OCI-LY7 (cell line): ENCODE measurements at regions not wholly inside any gene's neighbourhood (a gene's known extent, or its start where the extent isn't known, plus 50 kb on each side); places are given as distances from the start of the nearest gene placed in this dataset.

Experiments used
- EZH2phosphoT487 ChIP-seq: fragments of 200-600 bp; sonication (generic); IDR thresholded peaks from 2 replicates; pipeline ENCODE4 v1.6.1; 2018; ENCODE audit warnings: low read depth, borderline replicate concordance, mild to moderate bottlenecking, mixed run types, antibody characterized with exemption, low read length, moderate library complexity, mixed read lengths
- TF ChIP-seq, protein P1 (sequence below): fragments of 200-600 bp; sonication (generic); conservative IDR thresholded peaks from 2 replicates; pipeline ENCODE4 v1.5.1; 2014; ENCODE audit warnings: mild to moderate bottlenecking, antibody characterized with exemption, low read length, moderate library complexity, mixed read lengths

DNA sequence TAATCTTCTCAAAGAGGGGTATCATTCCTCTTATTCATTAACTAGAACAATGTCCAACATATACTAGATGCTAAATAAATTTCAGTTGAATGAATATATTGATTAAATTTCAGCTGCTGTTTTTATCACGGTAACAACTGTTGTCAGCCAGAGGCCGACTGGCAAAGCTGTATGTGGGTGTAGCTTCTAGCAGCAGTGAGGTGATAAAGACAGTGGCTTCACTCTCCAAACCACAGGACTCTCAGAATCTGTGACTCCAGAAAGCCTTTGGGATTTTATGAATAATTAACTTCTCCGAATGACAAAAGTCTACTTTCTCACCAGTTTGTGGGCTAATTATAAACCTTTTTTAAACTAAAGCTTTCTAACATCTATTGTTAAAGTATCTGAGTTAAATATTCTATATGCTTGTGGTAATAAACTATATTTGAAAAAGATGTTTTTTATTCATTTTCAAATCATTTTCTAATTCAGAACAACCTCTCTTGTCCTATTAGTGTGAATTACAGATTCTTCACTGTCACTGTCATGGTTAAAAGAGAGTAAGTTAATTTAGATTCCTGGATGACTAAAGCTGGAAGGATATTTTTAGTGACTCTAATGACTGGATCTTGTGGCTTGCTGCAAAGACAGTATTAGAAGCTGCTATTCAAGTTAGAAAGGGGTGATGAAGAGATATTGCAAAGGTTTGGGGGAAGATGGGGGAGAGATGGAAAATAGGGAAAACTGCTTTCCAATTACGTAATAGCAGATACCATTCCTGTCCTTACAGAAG, 796.4 kb upstream of the ARPP21 start:
- TF ChIP-seq, protein P1, sequence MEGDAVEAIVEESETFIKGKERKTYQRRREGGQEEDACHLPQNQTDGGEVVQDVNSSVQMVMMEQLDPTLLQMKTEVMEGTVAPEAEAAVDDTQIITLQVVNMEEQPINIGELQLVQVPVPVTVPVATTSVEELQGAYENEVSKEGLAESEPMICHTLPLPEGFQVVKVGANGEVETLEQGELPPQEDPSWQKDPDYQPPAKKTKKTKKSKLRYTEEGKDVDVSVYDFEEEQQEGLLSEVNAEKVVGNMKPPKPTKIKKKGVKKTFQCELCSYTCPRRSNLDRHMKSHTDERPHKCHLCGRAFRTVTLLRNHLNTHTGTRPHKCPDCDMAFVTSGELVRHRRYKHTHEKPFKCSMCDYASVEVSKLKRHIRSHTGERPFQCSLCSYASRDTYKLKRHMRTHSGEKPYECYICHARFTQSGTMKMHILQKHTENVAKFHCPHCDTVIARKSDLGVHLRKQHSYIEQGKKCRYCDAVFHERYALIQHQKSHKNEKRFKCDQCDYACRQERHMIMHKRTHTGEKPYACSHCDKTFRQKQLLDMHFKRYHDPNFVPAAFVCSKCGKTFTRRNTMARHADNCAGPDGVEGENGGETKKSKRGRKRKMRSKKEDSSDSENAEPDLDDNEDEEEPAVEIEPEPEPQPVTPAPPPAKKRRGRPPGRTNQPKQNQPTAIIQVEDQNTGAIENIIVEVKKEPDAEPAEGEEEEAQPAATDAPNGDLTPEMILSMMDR: no peak
- no peak for TF ChIP-seq EZH2phosphoT487
